ENCODE measurements at regions not wholly inside any gene's neighbourhood (a gene's known extent, or its start where the extent isn't known, plus 50 kb on each side); places are given as distances from the start of the nearest gene placed in this dataset.
"Not testable (repeated sequence)": the region's sequence is repeated elsewhere in the genome, so short reads cannot be mapped to it uniquely, and the experiment has no call there.

DNA sequence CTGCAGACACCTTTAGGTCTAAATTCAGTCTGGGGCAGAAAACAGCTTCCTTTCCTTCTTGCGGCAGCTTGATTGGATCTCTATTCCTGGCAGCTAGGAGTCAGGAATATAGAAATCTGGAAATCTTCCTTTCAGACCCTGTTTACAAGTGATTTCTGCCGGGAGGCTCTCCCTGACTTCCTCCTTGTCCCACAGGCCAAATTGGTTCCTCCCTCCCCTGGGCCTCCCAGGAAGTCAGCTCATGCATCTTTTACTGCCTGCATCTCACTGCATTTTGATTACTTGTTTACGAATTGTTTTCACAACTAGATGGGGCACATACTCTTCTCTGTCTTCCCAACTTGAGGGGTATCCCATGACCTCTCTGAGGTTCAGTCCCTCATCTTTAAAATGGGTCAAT lies 206.3 kb downstream of the MAF start:
- in situ Hi-C loops (cut with HindIII; ENCODE audit: low pct_unique_long_range_greater_than_20kb, low sequenced_read_pairs), result no loop called here
- no peak for DNase-seq (ENCODE audit: low read depth)

DNA sequence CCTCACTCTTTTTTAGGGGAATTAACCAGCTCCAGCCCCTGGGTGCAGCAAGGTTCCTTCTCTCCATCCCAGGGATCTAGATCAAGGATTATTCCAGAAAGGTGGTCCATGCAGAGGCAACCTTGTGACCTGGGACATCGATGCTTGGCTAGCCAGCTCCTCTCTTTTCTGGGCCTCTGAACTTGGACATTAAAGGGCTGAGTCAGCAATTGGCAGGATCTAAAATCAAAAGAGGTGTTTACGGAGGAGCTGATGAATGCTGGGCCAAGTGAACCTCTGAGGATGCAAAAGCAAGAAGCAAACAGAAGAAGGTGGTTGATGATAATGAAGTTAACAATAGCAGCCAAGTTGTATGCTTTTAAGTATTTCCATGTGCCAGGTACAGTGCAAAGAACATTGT lies 207.0 kb downstream of the MAF start:
- in situ Hi-C loops (cut with HindIII; ENCODE audit: low pct_unique_long_range_greater_than_20kb, low sequenced_read_pairs), result no loop called here

DNA sequence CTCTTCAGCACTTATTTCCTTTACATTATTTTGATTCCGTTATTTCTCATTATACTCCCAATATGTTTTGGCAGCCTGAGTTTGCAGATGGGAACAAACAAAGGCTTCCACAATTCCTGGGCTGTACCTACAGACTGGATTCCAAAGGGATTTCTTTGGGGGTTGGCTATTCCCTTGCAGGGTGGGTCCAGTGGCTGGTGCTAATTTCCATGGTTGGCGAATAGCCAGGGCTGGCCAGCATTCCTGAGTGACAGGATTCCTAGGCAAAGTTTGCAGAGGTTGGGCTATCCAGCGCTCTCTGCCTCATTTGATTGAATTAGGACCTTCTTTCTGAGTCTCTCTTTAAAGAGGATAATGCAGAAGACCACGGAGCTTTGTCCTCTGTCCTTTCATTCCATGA lies 207.4 kb downstream of the MAF start:
- no peak for DNase-seq (ENCODE audit: low read depth)
- in situ Hi-C loops (cut with HindIII; ENCODE audit: low pct_unique_long_range_greater_than_20kb, low sequenced_read_pairs), result no loop called here

More for the DNA sequence above, 207.0 kb downstream of the MAF start:
- DNase-seq (ENCODE audit: low read depth), result no peak

DNA sequence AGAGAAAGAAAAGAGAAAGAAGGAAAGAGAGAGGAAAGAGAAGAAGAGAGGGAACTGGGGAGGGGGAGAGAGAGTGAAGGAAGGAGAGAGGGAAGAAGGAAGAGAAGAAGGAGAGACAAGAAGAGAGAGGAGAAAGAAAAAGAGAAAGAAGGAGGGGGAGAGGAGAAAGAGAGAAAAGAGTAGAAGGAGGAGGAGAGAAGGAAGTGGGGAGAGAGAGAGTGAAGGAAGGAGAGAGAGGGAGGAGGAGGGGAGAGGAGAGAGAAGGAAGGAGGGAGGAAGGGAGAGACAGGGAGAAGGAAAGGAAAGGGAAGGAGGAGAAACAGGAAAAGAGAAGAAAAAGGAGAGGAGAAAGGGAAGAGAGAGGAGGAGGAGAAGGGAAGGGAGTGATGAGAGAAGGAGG lies 208.5 kb downstream of the MAF start:
- in situ Hi-C loops (cut with HindIII; ENCODE audit: low pct_unique_long_range_greater_than_20kb, low sequenced_read_pairs), result no loop called here
- no peak for DNase-seq (ENCODE audit: low read depth)

DNA sequence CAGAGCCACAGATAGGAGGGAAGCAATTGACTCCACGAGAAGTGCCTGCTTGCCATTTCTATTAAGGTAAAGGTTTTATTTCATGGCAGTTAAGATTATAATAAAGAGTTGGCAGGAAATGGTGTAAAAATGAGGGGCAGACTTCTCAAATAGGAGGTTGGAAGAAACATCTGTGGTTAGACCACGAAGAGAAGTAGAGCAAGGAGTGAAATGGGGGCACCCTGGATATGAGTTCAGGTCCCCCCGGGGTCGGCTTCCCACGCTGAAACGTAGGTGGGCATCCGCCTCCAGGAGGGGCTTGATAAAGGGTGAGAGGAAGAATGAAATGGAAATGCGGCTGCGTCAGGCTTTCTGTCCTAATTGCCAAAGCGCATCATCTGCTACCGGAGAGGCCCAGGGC lies 209.1 kb downstream of the MAF start:
- DNase-seq (ENCODE audit: low read depth), result no peak
- in situ Hi-C loops (cut with HindIII; ENCODE audit: low pct_unique_long_range_greater_than_20kb, low sequenced_read_pairs), result no loop called here

DNA sequence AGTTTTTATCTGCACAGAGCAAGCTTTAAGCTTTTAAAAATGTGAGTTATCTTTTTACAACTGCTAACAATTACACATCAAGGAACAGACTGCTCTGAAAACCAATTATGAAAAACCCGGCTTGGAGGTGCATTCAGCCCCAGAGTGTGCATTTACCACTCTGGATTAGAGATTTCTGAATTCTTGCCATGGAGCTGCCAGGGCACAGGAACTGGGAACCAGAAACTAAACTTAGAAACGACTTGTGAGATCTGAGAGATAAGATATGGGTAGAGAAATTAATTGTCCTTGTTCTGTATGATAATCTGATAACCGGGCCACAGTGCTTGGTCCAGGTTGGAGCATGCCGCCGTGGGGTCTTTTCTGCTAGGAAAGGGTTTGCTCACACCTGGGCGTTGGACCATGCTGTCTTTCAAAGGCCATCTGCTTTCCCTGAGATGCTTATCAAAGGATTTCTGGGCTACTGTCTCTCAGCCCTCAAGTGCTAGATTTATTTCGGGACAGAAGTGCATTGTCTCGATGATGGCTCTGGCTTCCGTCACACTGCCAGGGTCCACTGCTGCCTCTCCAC lies 210.0 kb downstream of the MAF start:
- DNase-seq (ENCODE audit: low read depth), result no peak
- in situ Hi-C loops (cut with HindIII; ENCODE audit: low pct_unique_long_range_greater_than_20kb, low sequenced_read_pairs), result no loop called here

DNA sequence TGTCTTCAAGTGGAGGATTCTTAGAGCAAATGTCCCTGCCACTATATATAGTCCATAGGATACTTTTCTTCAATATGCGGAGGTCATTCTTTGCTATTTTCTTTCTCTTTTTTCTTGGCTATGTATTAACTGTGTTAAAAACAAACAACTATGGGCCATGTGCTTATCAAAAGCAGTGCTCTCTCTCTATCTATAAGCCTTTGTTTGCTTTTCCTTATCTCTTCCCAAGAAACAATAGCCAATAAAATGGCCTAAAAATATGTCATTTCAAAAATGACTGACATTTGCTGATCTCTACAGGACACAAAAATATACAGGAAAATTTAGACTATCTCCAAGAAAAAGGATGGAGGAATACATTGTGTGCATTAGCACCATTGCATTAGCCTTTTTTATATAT lies 212.1 kb downstream of the MAF start:
- DNase-seq (ENCODE audit: low read depth), result no peak
- in situ Hi-C loops (cut with HindIII; ENCODE audit: low pct_unique_long_range_greater_than_20kb, low sequenced_read_pairs), result no loop called here

DNA sequence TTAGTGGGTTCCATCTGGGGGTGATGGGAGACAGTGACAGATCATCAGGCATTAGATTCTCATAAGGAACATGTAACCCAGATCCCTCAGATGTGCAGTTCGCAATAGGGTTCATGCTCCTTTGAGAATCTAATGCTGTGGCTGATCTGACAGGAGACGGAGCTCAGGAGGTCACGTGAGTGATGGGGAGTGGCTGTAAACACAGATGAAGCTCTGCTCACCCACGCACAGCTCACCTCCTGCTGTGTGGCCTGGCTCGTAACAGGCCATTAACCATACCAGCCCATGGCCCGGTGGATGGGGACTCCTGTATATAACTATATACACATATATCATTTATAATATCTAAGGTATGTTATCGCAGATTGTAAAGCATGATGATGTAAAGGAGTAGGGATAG lies 214.2 kb downstream of the MAF start:
- no peak for DNase-seq (ENCODE audit: low read depth)
- in situ Hi-C loops (cut with HindIII; ENCODE audit: low pct_unique_long_range_greater_than_20kb, low sequenced_read_pairs), result no loop called here

DNA sequence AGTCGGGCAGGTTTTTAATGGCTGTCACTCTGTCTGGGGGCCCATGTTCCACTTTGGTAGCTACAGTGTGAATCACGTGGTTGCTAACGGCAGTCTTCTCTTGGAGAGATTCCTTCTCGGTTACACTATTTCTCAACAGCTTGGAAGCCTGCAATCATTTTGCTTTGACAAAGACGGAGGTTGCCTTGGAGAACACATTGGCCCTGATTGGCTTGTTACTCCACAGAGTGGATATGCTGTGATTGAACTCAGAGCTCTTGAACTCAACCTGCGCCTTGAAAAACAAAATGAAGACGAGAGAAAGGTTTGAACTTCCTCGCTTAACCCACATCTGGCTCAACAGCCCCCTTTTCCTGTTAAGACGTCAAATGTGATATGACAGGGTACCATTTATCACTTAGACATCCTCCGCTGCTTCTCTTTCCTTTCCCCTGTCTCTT lies 218.9 kb downstream of the MAF start:
- in situ Hi-C loops (cut with HindIII; ENCODE audit: low pct_unique_long_range_greater_than_20kb, low sequenced_read_pairs), result no loop called here
- DNase-seq (ENCODE audit: low read depth), result no peak

DNA sequence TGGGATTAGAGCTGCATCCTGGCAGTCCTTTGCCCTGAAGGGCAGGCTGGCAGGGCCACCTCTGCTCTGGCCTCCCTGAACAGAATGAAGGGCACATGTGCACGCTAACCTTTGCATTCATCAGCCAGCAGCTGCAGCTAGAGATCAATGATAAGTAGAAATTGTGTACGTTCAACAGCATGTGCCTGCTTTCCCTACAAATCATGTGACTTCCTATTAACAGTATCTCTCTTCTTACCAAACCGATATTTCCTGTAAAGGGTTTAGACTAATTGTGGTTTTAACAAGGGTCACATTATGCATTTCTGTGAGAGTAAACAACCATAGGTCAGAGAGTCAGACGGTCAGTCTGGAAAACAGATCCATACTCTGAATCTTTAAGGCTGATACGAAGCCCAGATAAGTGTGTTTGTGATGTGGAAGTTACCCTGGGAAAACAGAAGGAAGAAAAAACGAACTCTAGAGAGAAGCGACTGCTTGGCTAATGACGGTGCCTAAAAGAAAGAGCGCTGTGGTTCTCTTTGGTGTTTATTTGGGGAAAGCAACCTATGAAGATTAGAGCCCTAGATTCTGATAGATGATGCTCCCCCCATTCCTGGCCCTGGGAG lies 219.4 kb downstream of the MAF start:
- no peak for DNase-seq (ENCODE audit: low read depth)
- in situ Hi-C loops (cut with HindIII; ENCODE audit: low pct_unique_long_range_greater_than_20kb, low sequenced_read_pairs), result no loop called here

DNA sequence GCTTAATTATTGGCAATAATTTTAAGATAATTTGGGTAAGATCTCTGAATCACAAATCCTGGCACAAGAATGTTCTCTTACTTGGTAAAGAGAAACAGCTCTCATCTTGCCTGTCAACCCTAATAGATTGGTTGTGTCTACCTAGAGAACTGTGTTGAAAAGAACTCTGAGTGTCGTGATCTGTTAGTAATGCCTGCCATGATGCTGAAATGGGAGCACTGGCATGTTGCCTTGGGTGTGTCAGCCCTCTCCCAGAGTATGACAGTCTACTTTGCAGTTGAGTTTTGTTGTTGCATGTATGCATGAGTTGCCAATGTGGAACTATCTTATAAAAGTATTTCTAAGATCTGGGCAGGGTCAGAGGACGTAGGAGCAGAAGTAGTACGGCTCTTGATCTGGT lies 221.4 kb downstream of the MAF start:
- in situ Hi-C loops (cut with HindIII; ENCODE audit: low pct_unique_long_range_greater_than_20kb, low sequenced_read_pairs), result no loop called here
- no peak for DNase-seq (ENCODE audit: low read depth)

DNA sequence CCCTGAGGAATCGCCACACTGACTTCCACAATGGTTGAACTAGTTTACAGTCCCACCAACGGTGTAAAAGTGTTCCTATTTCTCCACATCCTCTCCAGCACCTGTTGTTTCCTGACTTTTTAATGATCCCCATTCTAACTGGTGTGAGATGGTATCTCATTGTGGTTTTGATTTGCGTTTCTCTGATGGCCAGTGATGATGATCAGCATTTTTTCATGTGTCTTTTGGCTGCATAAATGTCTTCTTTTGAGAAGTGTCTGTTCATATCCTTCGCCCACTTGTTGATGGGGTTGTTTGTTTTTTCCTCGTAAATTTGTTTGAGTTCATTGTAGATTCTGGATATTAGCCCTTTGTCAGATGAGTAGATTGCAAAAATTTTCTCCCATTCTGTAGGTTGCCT lies 223.5 kb downstream of the MAF start:
- in situ Hi-C loops (cut with HindIII; ENCODE audit: low pct_unique_long_range_greater_than_20kb, low sequenced_read_pairs); DNase-seq (ENCODE audit: low read depth): not testable (repeated sequence)

DNA sequence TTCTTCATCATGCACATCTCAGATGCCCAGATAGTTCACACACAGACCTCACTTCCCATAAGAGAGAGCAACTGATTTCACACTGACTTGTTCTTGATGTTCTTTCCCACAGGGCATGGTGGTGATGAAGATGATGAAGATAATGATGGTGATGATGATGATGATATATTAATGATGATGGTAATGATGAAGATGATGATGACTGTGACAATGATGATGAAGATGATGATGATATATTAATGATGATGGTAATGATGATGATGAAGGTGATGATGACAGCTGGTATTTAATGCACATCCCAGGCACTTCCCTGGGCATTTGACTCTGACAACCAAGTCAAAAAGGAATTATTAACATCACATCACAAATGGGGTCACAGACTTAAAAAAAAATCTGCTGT lies 225.2 kb downstream of the MAF start:
- in situ Hi-C loops (cut with HindIII; ENCODE audit: low pct_unique_long_range_greater_than_20kb, low sequenced_read_pairs), result no loop called here
- no peak for DNase-seq (ENCODE audit: low read depth)

DNA sequence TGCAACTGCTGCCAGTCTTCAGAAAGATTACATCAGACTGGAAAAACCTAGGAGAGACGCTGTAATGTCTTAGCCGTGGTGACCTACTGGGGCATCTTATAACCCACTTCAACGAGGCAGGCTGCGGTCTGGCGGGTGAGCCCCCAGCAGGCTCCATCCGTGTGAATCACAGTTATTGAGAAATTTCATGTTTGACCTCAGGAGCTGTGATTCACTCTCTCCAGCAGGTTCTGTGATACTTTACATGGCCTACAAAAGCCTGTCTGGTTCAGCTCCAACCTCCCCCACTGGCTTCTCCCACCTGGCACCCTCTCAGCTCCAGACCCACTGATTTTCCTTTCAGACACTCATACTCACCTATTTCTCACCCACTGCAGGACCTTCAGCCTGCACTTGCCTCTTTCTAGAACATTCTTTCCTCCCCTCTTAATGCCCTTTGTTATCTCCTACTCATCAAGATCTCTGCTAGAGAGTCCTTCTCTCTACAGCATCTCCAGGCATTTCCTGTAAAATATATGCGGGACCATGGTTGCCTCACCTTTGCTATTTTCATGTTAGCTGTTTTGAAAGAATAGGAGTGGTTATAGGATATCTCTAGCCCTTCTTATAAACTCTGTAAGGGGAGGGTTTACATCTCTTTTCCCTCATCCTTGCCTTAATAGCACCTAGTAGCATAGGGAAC lies 227.9 kb downstream of the MAF start:
- DNase-seq (ENCODE audit: low read depth), result no peak
- in situ Hi-C loops (cut with HindIII; ENCODE audit: low pct_unique_long_range_greater_than_20kb, low sequenced_read_pairs), result no loop called here

DNA sequence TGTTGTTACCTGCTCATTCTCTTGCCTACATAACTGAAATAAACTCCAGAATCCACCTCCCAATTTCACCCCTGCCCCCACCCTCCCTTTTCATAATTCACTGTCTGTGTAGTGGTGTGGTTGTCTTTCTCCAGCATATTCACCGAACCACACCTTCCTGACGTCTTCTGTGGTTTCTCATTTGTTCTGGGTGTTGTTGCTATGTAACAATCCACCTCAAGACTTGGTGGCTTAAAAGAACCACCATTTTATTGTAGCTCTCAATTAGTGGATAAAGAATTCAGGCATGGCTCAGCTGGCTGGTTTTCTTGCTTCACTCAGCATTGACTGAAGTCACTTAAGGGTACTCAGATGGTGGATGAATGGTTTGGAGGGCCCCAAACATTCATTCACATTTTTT lies 229.8 kb downstream of the MAF start:
- in situ Hi-C loops (cut with HindIII; ENCODE audit: low pct_unique_long_range_greater_than_20kb, low sequenced_read_pairs), result no loop called here
- DNase-seq (ENCODE audit: low read depth), result no peak

DNA sequence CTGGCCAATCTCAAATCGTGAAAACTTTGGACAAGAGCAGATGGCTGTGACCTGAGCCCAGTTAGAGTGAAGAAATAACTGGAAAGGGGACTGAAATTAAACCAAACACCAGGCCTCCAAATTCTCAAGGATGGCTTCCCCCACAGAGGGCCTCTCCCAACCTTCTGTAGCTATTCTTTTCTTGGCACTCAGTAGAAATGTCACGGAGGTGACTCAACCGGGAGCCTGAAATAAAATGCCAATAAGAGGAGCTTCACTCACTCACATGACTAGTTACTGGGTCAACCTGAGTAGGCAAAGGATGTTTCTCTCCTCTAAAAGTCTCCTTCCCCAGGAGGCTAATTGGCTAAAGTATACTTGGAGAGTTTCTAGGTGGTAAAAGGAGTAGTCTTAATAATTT lies 230.7 kb downstream of the MAF start:
- no peak for DNase-seq (ENCODE audit: low read depth)
- in situ Hi-C loops (cut with HindIII; ENCODE audit: low pct_unique_long_range_greater_than_20kb, low sequenced_read_pairs), result no loop called here

DNA sequence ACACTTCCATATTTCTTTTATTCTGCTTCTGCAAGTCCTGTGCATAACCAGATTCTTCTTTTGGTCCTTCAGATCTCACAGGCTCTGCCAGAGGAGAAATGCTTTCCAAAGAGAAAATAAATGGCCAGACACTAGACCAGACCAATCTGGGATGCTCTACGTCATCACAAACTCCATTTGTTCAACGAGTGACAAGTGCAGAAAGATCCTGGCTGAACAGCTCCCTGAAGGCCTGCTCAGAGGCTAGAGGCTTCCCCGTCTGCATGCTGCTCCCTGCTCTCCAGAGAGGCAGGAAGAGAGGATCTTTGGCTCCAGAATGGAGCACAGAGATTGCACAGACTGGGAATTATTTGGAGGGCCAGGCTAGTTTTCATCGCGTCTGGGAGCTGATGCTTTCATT lies 232.7 kb downstream of the MAF start:
- in situ Hi-C loops (cut with HindIII; ENCODE audit: low pct_unique_long_range_greater_than_20kb, low sequenced_read_pairs), result no loop called here
- DNase-seq (ENCODE audit: low read depth), result no peak

DNA sequence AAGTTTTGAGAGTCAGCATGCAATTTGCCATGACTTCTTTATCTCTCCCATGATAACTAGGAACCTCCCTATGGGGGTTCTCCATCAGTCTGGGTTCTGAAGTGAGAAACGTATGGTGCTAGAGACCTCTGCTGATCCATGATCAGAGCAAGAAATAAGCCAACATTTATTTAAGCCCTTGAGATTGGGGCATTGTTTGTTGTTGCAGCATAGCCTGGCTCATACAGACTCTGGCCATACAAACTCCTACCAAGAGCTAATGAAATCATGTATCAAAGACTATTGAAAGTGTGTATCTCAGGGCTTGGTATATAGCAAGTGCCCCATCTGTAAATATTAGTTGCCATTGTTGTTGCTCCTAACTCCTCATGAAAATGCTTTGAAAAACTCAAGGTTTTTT lies 233.9 kb downstream of the MAF start:
- no peak for DNase-seq (ENCODE audit: low read depth)
- in situ Hi-C loops (cut with HindIII; ENCODE audit: low pct_unique_long_range_greater_than_20kb, low sequenced_read_pairs), result no loop called here

DNA sequence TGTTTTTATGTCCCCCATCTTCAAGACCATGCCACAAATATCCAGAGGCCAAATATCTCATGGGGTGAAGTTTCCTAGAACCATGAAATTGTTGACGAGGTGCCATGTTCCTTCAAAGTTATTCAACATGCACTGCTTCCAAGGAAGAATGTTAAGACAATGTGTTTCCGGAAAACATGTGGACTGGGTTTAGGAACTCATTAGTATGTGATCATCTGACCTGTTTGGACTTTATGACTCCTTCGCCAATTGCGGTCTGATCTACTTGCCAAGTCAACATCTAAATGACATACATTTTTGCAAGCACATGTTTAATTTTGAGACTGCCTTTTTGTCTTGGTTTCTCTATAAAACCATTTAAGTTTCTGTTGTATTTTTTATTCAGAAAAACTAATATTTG lies 234.8 kb downstream of the MAF start:
- no peak for DNase-seq (ENCODE audit: low read depth)
- in situ Hi-C loops (cut with HindIII; ENCODE audit: low pct_unique_long_range_greater_than_20kb, low sequenced_read_pairs), result no loop called here

DNA sequence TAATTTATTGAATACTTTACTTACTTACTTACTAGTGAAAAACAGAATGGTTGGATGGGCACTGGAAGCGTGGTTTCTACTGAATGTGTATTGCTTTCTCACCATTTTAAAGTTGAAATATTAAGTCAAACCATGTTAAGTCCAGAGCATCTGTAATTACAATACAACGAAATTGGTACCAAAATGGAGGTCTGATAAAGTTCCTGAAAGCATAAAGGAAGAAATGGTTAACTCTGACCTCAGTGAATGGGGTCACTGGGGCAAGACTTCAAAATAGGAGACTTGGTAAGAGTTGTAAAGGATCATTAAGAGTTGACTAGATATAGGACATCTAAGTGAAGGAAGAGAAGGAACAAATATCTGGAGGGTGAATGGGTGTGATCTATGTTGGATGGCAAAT lies 237.1 kb downstream of the MAF start:
- DNase-seq (ENCODE audit: low read depth), result no peak
- in situ Hi-C loops (cut with HindIII; ENCODE audit: low pct_unique_long_range_greater_than_20kb, low sequenced_read_pairs), result no loop called here

All from Caki2 (cell line).